T-helper 9 cell (primary cell): ENCODE measurements at regions not wholly inside any gene's neighbourhood (a gene's known extent, or its start where the extent isn't known, plus 50 kb on each side); places are given as distances from the start of the nearest gene placed in this dataset.
"Not testable (repeated sequence)": the region's sequence is repeated elsewhere in the genome, so short reads cannot be mapped to it uniquely, and the experiment has no call there.

Experiments
- DNase-seq: peaks from one replicate; pipeline ENCODE4 v3.0.0-alpha.2; 2020

DNA sequence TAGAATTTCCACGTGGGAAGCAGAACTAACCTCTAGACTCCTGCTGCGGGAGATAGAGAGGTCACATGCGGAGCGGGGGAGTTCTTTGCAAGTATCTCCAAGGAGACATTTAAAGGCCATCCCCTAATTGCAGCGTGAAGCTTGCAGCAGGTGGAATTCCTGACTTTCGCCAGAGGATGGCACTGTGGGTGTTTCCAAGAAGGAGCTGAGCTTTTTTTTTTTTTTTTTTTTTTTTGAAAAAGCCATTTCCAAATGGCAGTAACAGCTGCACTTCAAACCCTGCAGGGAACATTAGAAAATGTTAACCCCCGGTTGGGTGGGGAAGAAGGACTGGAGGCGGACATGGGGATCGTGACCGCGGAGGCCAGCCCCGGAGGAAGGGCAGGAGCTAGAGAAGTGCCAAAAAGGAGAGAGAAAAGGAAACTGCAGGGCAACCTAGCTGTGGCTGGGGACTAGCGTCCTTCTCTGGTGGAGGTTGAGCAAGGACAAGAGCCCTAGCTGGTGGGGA, 487.7 kb downstream of the TYW1 start:
- DNase-seq: no peak

DNA sequence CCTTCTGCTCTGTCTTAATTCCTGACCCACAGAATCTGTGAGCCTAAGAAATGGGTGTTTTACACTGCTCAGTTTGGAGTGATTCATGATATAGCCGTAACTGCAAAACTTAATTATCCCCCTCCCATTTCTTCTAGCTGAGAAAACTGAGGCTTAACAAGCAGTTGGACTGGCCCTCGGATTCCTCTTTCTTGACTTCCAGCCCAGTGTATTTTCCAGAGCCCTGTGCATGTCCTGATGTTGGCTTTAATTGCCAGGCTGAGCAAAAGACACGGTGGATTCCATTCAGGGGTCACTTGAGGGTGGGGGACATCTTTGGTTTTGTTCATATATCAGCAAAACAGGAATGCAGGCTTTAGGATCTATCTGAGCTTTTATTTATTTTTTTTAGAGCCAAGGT, 489.8 kb downstream of the TYW1 start:
- no peak for DNase-seq

DNA sequence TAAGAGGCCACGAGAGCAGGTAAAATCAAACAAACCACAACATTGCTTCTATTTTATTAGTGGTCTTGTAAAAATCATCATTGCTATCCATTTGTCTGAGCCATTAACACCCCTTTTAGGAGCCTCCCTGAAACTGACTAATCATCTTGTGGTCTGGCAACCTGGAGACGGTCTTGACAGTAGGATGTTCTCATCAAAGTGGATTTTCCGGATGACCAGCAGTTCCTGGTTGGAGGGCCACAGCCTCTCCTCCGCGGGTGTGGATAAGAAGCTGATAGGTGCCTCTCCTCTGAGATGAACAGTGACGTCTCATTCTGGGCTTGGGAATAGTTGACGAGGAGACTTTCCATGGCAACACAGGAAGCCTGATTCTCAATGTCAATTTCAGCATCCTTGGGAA, 490.7 kb downstream of the TYW1 start:
- DNase-seq: no peak

DNA sequence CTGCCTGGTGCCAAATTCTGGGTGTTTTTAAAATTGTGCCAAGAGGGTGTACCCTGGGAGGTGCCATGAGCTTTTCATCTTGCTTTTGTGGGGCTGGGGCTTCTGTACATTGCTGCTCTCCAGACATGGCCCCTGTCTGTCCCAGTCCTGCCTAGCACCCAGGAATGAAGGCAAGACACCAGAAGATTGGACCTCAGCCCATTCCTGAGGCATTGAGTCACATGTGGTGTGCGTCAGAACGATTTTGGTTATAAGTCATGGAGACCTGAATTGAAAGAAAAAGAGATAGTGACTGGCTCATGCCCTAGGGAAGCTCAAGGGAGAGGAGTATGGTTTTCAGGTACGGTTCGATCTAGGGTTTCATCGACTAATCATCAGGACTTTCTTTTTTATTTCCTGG, 493.2 kb downstream of the TYW1 start:
- DNase-seq: no peak

DNA sequence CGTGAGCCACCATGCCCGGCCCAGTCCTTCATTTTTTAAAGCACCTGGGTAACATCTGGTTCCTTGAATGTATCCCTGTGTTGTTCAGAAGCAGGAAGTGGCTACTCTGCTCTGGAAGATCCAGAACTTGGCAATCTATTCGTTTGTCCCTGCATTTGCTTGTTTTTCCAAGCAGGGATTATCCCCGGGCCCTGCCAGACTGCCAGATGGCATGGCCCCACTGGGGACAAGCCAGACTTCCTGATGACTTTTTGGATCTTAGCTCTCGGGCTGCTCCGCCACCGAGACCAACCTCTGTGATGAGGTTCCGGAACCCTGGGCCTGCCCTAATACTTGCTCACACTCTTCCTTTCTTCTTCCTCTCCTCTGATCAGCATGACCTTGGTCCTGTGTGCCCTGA, 496.7 kb downstream of the TYW1 start:
- no peak for DNase-seq

DNA sequence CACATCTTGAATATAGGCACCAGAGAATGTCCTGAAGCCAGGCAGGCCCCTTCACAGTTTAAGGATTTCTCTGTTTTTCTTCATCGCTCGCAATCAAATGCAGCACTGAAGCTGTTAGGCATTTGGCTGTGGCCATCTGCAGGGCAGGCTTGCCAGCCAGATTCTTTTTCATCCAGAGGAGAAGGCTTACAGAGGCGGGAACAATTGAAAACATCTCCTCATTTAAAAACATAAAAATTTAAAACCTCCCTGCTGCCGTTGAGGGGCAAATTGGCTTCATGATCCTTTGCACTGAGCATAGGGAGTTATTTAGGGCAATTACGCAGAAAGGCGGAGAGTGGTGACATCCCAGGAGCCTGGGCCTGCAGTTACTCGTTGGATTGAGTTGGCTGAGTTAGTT, 500.0 kb downstream of the TYW1 start:
- DNase-seq: no peak

DNA sequence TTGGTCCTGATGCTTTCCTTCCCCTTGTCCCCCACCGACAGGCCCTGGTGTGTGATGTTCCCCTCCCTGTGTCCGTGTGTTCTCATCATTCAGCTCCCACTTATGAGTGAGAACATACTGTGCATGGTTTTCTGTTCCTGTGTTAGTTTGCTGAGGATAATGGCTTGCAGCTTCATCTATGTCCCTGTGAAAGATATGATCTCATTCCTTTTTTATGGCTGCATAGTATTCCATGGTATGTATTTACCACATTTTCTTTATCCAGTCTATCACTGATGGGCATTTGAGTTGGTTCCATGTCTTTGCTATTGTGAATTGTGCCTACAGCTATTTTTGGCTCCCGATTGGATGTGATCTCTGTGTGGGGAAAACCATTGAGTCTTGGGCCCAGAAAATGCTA, 501.3 kb downstream of the TYW1 start:
- DNase-seq: not testable (repeated sequence)

DNA sequence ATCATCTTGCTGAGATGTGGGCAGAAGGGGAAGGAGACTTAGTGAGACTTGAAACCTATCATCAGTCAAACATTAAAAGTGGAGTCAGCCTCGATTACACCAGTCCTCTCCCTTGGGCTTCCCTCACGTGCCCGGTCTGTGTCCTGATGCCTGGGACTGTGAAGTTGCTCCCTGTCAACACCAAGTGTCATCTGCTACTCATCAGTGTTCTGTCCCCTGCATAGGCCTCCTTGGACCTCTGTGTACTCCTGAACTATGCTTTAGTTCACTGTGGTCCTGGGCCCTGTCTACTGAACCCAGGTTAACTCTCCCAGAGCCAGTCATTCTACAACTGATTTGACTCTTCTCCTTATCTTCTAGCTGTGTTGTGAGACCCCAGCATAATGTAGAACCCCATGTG, 506.3 kb downstream of the TYW1 start:
- DNase-seq: no peak

DNA sequence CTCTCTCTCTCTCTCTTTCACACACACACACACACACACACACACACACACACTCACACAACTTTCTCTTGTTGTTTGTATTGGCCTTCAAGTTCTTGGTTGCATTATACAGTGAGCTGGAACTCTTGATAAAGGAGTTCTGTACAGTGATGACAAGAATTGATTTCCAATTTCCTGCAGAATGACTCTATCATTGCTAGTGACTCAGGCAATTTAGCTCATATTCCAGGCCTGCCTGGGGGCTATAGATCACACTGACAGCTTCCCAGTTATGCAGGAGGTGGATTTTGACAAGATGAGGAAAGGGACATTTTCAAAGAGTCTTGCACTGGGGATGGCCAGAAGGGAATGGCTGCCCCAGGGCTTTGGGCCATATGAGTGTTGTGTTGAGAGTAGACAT, 508.8 kb downstream of the TYW1 start:
- DNase-seq: no peak

DNA sequence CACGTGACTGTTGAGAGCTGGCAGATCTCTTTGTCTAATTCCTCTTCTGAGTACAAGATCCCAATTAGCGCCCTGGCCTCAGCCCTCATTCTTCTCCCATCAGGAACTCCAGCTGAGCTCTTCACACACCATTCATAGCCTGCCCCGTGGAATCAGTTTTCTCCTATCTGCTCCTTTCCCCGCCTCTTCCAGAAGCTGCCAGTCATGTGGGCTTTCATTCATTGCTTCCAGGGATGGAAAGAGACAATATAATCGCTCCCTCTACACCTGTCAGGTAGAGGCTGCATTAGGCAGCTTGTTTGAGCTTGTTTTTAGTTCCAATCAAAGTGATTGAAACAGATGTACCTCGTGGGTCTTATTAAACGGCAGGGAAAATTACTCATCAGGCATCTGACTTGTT, 515.8 kb downstream of the TYW1 start:
- no peak for DNase-seq

DNA sequence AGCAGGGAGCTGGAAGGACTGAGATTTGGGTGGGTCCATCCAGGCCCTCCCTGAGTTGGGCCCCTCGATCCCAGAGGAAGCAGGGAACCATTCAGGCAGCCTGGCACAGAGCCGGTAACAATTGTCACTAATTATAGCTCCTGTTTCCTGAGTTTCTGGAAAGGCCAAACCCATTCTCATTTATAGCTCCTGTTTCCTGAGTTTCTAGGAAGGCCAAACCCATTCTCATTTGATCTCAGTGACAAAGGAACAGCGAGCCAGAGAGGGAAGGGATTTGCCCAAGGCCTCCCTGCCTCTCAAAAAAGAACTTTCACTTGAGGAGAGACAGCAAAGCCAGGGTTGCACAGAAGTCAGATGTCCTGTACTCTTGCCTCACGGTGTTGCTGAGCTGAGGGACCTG, 521.9 kb downstream of the TYW1 start:
- no peak for DNase-seq

DNA sequence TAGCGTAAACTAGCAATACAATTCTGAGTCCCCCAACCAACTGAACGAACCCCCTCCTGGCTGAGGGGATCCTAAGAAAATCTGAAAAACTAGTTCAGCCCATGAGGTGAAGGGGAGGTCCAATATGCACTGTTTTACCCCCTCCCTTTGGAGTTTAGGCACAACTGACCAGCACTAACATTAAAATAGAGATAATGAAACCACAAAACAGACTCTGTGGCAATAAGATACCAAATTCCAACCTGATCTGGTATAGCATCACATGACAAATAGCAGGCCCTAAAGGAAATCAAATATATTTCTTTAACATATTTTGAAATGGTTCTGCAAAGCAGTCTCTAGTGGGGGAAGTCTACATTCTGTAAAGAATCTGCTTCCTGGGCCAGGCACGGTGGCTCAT, 522.5 kb downstream of the TYW1 start:
- DNase-seq: no peak

DNA sequence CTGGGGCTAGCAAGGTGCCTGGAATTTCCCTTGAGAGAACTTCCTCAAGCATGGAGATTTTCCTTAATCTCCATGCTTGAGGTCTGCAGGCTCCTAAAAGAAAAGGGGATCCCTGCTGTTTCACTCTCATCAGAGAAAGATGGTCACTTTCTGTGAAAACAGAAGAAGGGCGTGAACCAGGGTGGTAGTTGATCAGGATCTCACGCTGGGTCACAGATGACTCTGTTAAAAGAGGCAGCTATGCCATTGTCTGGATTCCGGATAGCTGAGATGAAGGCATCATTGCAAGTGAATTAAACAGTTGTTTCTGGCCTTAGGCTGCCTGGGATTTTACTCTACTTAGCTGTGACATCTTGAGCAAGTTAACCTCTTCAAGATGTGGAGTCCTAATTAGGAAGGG, 525.9 kb downstream of the TYW1 start:
- DNase-seq: no peak

DNA sequence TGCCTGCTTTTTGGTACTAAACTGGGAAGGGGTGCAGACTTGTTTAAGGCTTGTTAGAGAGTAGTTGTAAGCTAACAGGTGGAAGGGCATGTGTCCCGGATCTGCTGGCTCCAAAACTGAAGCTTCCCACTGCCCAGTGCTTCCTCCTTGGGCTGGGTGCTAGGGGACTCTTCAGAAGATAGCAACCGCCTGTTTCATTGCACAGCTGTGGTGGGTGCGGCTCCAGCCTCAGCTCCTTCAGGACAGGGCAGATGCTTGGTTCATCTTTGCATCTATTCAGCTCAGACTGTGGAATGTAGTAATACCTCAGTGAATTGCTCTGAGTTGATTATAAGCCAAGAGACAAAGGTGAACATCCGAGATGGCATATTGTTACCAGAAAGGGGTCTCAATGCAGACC, 527.1 kb downstream of the TYW1 start:
- DNase-seq: no peak

DNA sequence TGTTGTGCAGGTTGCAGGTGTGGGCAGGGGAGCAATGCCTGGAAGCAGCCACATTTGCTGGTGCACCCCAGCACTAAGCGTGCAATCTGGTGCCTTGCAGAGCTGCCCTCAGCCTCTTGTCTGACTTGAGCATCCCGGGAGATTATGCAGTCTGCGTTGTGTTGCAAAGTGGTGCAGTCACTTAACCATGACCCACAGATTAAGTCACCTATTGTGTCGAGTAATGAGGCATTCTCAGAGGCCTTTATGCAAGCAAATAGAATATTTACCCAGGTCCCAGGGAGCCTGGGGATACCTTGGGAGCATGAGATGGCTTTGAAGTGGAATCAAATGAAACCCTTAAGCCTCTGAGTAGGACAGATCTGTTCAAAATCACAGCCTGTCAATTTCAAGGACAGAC, 529.0 kb downstream of the TYW1 start:
- no peak for DNase-seq

DNA sequence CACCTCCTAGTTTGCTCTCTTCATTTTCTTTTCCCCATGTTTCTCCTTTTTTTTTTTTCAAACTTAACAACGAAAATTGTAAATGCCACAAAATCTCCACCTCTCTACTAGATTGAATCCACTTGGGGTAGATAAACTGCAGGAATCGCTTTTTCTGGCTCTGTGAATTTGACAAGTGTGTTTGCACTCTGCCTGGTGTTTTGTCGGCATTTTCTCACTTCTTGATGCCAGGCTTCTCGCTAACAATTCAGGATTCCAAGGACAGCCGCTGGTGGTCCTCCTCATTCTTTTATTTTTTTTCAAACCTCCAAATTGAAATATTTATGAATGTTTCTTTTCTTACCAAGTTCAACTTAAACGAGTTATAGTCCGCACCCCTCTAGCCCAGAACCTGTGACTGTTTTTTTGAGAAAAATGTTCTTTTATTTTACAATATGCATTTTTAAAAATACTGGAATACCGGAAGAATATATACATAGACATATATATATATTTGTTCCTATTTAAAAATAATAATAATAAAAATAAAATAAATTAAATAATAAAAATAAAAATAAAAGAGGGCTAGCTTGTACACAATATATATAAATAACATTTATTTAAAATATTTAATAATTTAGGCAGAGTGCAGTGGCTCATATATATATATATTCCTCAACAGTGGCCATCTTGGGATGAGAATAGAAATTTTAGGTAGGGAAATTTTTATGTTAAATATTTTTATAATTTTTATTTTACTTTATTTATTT, 538.8 kb downstream of the TYW1 start:
- no peak for DNase-seq

DNA sequence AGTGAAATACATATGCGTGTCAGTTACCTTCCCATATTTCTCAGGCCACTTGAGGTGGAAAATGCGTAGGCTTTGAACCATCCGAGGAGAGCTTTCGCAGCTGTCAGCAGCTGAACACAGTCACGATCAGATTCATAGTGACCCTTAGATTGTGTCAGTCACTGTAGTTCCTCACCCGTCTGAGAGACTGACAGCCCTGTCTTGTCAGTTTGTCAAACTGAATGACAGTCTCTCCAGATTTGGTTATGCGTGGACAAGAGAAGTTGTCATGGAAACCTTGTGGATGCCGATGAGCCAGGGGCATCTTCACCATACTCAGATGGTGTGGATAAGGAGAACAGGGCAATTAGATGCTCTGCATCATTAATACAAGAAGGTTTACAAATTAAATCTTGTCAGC, 546.3 kb downstream of the TYW1 start:
- no peak for DNase-seq

DNA sequence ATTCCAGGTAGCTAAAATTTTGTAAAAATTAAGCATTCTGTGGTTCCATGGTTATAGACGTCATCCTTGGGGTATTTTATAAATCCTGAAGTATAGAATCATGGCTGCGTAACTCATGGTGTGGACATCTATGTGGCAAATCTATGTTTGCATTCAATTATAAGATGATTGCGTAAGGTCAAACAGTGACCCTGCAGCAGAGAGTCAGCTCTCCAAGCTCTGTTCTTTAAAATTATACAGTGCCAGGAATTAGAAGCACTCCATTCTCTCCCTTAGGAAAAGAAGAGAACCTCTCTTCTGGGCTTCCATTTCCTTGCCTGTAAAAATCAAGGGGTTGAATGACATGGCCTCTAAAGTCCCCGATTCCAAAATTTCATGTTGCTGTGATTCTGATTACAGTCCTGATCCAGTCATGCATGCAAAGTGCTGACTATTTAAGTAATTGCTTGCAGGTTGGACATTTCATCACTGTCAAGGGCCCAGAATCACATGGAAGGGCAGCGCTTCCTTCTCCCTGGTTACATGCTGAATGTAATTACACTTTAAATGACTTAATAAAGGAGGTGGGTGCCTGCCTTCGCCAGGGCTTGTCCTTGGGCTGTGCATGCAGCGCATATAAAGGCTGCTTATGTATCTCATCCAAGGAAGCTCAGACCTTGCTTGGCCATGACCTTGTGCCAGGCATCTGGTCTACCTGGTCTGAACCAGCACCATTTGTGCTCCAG, 550.7 kb downstream of the TYW1 start:
- DNase-seq: no peak

DNA sequence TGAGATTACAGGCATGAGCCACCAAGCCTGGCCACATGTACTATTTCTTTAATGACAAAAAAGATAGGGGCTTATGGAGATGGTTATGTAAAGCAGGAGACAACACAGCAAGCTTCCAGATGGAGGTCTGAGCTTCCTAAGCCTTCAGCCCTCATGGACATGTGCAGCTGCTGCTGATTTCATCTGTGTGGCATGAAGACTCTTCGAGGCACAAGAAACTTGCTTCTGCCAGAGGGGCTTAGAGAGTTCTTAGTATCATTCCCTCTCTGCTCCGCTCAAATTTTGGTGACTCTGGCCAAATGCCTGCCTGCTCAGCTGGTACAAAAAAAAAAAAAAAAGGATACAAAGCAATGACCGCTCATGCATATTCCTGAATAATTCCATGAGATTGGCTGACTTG, 552.5 kb downstream of the TYW1 start:
- no peak for DNase-seq

DNA sequence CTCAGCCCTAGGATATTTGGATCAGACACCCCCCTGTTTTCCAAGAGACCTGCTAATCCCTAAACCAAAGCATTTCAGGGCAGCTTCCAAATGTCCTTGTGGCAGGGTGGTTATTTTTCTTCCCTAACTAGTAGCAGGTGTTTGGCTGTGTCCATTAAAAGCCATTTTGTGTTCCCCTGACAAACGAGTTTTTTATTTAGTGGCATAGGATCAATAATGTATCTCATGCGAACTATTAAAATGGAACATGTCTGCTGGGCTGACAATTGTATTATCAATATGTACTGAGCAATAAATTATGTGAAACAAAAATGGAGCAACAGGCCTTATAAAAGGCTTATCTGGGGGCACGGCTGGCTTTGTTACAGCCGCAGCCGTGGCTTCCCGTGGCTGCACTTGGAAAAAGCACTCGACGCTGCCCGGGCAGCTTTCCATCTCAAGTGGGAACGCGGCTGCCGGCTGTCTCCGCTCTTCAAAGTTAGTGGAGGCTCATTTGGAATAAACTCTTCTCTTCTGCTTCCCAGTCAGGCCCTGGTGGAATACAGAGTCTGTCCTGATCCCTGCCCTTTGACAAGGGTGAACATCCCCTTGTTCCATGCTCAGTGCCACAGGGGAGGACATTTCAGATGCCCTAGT, 554.3 kb downstream of the TYW1 start:
- no peak for DNase-seq

DNA sequence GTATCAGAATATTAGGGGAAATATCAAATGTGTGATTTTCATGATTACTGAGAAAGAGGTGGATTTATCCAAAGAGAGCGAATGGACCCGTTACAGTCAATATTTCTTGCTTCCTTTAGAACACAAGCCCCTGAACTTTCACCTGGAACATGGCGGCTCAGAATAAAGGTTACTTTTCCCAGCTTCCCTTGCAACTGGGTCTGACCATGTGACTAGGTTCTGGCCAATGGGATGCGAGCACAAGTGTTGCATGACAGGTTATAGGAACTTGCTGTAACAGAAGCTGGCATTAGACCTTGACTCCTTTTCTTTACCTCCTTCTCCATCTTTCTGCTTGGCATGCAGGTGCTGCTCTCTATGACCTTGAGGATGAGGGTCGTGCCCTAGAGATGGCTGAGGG, 556.1 kb downstream of the TYW1 start:
- DNase-seq: no peak

DNA sequence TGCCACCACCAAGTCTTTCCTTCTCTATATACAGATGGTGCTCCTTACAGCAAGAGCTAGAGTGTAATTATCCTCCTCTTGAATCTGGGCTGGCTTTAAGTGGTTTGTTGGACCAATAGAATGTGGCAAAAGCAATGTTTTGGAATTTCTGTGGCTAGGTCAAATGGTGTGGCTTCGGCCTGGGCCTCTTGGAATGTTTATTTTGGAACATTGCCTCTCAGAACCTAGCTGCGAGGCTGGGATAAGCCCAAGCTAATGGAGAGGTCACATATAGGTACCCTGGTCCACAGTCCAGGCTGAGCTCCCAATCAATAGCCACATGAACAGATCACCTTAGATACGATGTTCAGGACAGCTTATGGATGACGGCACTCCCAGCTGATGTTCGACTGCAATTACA, 556.7 kb downstream of the TYW1 start:
- DNase-seq: no peak

DNA sequence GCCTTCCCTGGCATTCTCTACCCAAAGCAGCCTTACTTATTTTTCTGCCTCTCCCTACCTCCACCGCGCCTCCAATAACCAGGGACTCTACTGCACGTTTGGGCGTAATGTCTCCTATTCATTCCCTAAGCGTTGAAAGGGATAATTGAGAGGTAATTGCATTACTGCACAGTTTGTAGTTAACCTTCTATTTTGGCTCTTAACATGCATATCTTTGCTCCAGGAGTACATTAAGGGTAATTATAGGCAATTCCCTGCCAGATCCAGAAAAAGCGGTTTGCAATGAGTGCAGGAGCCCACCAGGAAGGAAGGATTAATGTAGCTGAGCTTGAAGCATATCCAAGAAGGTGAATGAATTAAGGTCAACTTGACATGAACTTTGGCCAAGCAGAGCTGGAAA, 558.4 kb downstream of the TYW1 start:
- DNase-seq: no peak

DNA sequence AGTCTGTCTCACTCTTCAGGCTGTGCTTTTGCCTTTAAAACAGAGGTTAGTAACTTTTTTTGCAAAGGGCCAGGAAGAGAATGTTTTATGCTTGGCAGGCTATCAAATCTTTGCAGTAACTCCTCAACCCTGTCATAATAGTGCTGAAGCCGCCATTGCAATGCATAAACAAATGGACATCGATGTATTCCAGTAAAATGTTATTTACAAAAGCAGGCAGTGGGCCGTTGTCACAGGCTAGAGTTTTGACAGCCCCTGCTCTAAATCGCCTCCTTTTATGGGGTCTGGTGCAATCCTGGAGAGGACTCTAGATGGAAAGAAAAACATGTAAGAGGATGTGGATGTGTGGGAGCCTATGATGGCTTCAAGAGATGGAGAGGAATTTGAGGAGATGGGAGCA, 568.3 kb downstream of the TYW1 start:
- no peak for DNase-seq
